Stimulated activated CD8-positive, alpha-beta memory T cell treated with anti-CD3 and anti-CD28 coated beads, Interleukin-15, amount 100 ng/mL, for 24 hours (primary cell): ENCODE measurements at regions not wholly inside any gene's neighbourhood (a gene's known extent, or its start where the extent isn't known, plus 50 kb on each side); places are given as distances from the start of the nearest gene placed in this dataset.

Source experiments
- DNase-seq: peaks from one replicate; pipeline ENCODE4 v3.0.0-alpha.2; 2020; ENCODE audit warnings: low read depth

- DNase-seq: peak; percentile 5
These were observed 197.2 kb downstream of the CRPPA start for GRCh38 chr7:16223963-16224707.

GRCh38 chr7:16212610-16213009, 208.7 kb downstream of the CRPPA start:
- no peak for DNase-seq

- DNase-seq: no peak
These were observed 209.3 kb downstream of the CRPPA start for GRCh38 chr7:16212032-16212431.

GRCh38 chr7:16211402-16211925, 209.9 kb downstream of the CRPPA start:
- no peak for DNase-seq

- no peak for DNase-seq
These were observed 211.2 kb downstream of the CRPPA start for GRCh38 chr7:16210171-16210570.

- DNase-seq: no peak
These were observed 214.0 kb downstream of the CRPPA start for GRCh38 chr7:16207321-16207720.

- no peak for DNase-seq
These were observed 215.9 kb downstream of the CRPPA start for GRCh38 chr7:16205466-16205865.

- DNase-seq: no peak
These were observed 216.4 kb downstream of the CRPPA start for GRCh38 chr7:16204953-16205352.

GRCh38 chr7:16203065-16203464, 218.3 kb downstream of the CRPPA start:
- no peak for DNase-seq

- DNase-seq: no peak
These were observed 219.0 kb downstream of the CRPPA start for GRCh38 chr7:16202303-16202702.

GRCh38 chr7:16200591-16200990, 220.7 kb downstream of the CRPPA start:
- DNase-seq: no peak

- no peak for DNase-seq
These were observed 227.7 kb downstream of the CRPPA start for GRCh38 chr7:16193631-16194030.

- no peak for DNase-seq
These were observed 232.2 kb downstream of the CRPPA start for GRCh38 chr7:16189026-16189715.

- DNase-seq: no peak
These were observed 234.2 kb downstream of the CRPPA start for GRCh38 chr7:16187131-16187530.

GRCh38 chr7:16178585-16178984, 242.8 kb downstream of the CRPPA start:
- DNase-seq: no peak

GRCh38 chr7:16178092-16178491, 243.2 kb downstream of the CRPPA start:
- no peak for DNase-seq

GRCh38 chr7:16174253-16174652, 247.1 kb downstream of the CRPPA start:
- no peak for DNase-seq

- no peak for DNase-seq
These were observed 249.0 kb downstream of the CRPPA start for GRCh38 chr7:16172366-16172765.

GRCh38 chr7:16171928-16172327, 249.4 kb downstream of the CRPPA start:
- no peak for DNase-seq

- DNase-seq: no peak
These were observed 250.7 kb downstream of the CRPPA start for GRCh38 chr7:16170671-16171070.

GRCh38 chr7:16169537-16169936, 251.8 kb downstream of the CRPPA start:
- no peak for DNase-seq

- DNase-seq: no peak
These were observed 253.8 kb downstream of the CRPPA start for GRCh38 chr7:16167526-16167925.

- no peak for DNase-seq
These were observed 277.0 kb downstream of the CRPPA start for GRCh38 chr7:16144361-16144760.
